Jurkat, Clone E6-1 (cell line): ENCODE measurements at regions not wholly inside any gene's neighbourhood (a gene's known extent, or its start where the extent isn't known, plus 50 kb on each side); places are given as distances from the start of the nearest gene placed in this dataset.
"Not testable (repeated sequence)": the region's sequence is repeated elsewhere in the genome, so short reads cannot be mapped to it uniquely, and the experiment has no call there.

Source experiments
- DNase-seq: peaks from one replicate; pipeline ENCODE4 v3.0.0-alpha.2; 2011; ENCODE audit warnings: low read depth, low spot score
- H3K4me3 ChIP-seq: 2 replicates; pipeline ENCODE4 v1.5.1; 2011; ENCODE audit warnings: mild to moderate bottlenecking, low read length, control low read depth, moderate library complexity

GRCh38 chr15:58379454-58379853 is 52.3 kb upstream of the LIPC start:
- not testable (repeated sequence) for H3K4me3 ChIP-seq

GRCh38 chr15:58380280-58380945 is 51.4 kb upstream of the LIPC start:
- DNase-seq, result no peak
- H3K4me3 ChIP-seq, result no peak overlapping the region

More at GRCh38 chr15:58379454-58379853, 52.3 kb upstream of the LIPC start:
- DNase-seq, result not testable (repeated sequence)

GRCh38 chr15:58381697-58382096 is 50.1 kb upstream of the LIPC start:
- no peak overlapping the region for H3K4me3 ChIP-seq
- no peak for DNase-seq
